HL-60 (cell line): ENCODE measurements at regions not wholly inside any gene's neighbourhood (a gene's known extent, or its start where the extent isn't known, plus 50 kb on each side); places are given as distances from the start of the nearest gene placed in this dataset.

ENCODE experiments used
- GABPA ChIP-seq: IDR thresholded peaks from 2 replicates; pipeline ENCODE4 v1.6.1; 2012; ENCODE audit warnings: low read depth
- POLR2AphosphoS5 ChIP-seq: IDR thresholded peaks from 2 replicates; pipeline ENCODE4 v1.6.1; 2012; ENCODE audit warnings: low read depth
- TF ChIP-seq, protein P1 (sequence below): IDR thresholded peaks from one replicate; pipeline ENCODE4 v1.5.1; 2011; ENCODE audit warnings: low read length, control low read depth, inconsistent platforms; ENCODE audit not compliant: insufficient read depth
- TF ChIP-seq, protein P2 (sequence below): IDR thresholded peaks from 2 replicates; pipeline ENCODE4 v1.6.1; 2012; ENCODE audit warnings: low read depth; ENCODE audit not compliant: insufficient replicate concordance

DNA sequence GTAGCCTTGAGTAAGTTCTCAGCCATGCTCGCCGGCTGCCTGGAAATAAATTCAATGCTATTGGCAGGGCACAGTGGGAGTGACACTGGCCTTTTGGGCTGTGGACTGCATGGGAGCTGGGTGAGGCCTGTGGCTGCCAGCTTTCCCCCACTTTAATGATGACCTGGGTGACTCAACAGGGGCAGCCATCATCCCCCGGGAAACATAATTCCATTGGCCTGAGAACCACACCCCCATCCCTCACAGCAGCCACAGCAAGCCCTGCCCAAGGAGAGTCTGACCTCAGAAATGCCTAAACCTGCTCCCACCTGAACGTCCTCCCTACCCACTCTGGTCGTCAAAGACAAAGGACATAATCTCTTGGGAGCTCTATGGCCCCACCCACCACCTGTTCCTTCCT is 384.0 kb downstream of the LTN1 start:
- TF ChIP-seq, protein P1, sequence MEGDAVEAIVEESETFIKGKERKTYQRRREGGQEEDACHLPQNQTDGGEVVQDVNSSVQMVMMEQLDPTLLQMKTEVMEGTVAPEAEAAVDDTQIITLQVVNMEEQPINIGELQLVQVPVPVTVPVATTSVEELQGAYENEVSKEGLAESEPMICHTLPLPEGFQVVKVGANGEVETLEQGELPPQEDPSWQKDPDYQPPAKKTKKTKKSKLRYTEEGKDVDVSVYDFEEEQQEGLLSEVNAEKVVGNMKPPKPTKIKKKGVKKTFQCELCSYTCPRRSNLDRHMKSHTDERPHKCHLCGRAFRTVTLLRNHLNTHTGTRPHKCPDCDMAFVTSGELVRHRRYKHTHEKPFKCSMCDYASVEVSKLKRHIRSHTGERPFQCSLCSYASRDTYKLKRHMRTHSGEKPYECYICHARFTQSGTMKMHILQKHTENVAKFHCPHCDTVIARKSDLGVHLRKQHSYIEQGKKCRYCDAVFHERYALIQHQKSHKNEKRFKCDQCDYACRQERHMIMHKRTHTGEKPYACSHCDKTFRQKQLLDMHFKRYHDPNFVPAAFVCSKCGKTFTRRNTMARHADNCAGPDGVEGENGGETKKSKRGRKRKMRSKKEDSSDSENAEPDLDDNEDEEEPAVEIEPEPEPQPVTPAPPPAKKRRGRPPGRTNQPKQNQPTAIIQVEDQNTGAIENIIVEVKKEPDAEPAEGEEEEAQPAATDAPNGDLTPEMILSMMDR = no peak
- no peak for TF ChIP-seq GABPA
- TF ChIP-seq, protein P2, sequence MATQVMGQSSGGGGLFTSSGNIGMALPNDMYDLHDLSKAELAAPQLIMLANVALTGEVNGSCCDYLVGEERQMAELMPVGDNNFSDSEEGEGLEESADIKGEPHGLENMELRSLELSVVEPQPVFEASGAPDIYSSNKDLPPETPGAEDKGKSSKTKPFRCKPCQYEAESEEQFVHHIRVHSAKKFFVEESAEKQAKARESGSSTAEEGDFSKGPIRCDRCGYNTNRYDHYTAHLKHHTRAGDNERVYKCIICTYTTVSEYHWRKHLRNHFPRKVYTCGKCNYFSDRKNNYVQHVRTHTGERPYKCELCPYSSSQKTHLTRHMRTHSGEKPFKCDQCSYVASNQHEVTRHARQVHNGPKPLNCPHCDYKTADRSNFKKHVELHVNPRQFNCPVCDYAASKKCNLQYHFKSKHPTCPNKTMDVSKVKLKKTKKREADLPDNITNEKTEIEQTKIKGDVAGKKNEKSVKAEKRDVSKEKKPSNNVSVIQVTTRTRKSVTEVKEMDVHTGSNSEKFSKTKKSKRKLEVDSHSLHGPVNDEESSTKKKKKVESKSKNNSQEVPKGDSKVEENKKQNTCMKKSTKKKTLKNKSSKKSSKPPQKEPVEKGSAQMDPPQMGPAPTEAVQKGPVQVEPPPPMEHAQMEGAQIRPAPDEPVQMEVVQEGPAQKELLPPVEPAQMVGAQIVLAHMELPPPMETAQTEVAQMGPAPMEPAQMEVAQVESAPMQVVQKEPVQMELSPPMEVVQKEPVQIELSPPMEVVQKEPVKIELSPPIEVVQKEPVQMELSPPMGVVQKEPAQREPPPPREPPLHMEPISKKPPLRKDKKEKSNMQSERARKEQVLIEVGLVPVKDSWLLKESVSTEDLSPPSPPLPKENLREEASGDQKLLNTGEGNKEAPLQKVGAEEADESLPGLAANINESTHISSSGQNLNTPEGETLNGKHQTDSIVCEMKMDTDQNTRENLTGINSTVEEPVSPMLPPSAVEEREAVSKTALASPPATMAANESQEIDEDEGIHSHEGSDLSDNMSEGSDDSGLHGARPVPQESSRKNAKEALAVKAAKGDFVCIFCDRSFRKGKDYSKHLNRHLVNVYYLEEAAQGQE = no peak
- TF ChIP-seq POLR2AphosphoS5 = no peak
